GM12891 (cell line): ENCODE measurements at regions not wholly inside any gene's neighbourhood (a gene's known extent, or its start where the extent isn't known, plus 50 kb on each side); places are given as distances from the start of the nearest gene placed in this dataset.

ENCODE experiments used
- DNase-seq: peaks from one replicate; pipeline ENCODE4 v3.0.0; 2011; ENCODE audit warnings: low spot score; ENCODE audit not compliant: insufficient read length
- FAIRE-seq: peaks from 2 replicates; lab custom pipeline; 2011; peaks lifted over from hg19 to GRCh38; lab: Jason Lieb, UNC
- PAX5 ChIP-seq: IDR thresholded peaks from 2 replicates; pipeline ENCODE4 v1.6.1; 2011; ENCODE audit warnings: low read length, moderate library complexity, mild to moderate bottlenecking; ENCODE audit not compliant: insufficient read depth, severe bottlenecking
- POLR2A ChIP-seq: IDR thresholded peaks from 2 replicates; pipeline ENCODE4 v1.6.1; 2011; ENCODE audit warnings: low read depth, low read length, control low read depth
- POLR2AphosphoS5 ChIP-seq: IDR thresholded peaks from 2 replicates; pipeline ENCODE4 v1.6.1; 2011; ENCODE audit warnings: low read depth, low read length, control low read depth
- POU2F2 ChIP-seq: IDR thresholded peaks from 2 replicates; pipeline ENCODE4 v1.6.1; 2011; ENCODE audit warnings: low read depth, mild to moderate bottlenecking, control low read depth, low read length, moderate library complexity
- SPI1 ChIP-seq: IDR thresholded peaks from 2 replicates; pipeline ENCODE4 v1.6.1; 2011; ENCODE audit warnings: low read depth, low read length, control low read depth
- TAF1 ChIP-seq: IDR thresholded peaks from 2 replicates; pipeline ENCODE4 v1.6.1; 2011; ENCODE audit warnings: low read depth, low read length, control low read depth

GRCh38 chr4:24666316-24666715, 82.0 kb upstream of the DHX15 start:
- TF ChIP-seq SPI1 (no peak), TAF1 (no peak), POLR2AphosphoS5 (no peak), PAX5 (no peak), POU2F2 (no peak), POLR2A (no peak)

DNA sequence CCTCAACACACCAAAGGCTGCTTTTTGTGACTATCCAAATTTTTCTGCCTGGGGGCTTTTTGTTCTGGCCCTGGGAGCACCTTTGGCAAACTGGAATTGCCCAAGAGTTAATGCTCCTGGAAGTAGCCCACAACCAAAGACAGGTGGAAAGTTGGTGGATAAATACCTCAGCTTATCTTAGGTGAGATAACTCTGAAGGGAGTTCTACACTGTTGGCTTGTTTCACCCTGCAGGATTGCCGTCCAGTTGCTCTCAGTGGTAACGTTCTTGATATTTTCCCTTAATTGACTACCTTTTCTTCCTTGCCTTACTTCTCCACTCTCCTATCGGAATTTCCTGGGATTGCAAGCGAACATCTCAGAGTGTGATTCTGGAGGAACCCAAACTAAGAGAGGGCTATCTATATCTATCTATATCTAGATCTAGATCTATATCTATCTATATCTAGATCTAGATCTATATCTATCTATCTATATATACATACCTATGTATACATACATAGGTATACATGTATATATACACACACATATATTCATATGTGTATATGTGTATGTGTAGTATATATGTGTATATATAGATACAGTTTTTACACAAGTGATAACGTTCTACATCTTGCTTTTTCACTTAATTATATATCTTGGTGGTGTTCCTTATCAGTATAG, 82.6 kb upstream of the DHX15 start:
- no peak for TF ChIP-seq SPI1
- TF ChIP-seq TAF1 = no peak
- no peak for TF ChIP-seq POLR2AphosphoS5
- TF ChIP-seq PAX5 = no peak
- TF ChIP-seq POLR2A = no peak
- TF ChIP-seq POU2F2 = no peak
- no peak for FAIRE-seq
- DNase-seq = no peak

More at GRCh38 chr4:24666316-24666715, 82.0 kb upstream of the DHX15 start:
- FAIRE-seq = no peak
- DNase-seq = no peak

DNA sequence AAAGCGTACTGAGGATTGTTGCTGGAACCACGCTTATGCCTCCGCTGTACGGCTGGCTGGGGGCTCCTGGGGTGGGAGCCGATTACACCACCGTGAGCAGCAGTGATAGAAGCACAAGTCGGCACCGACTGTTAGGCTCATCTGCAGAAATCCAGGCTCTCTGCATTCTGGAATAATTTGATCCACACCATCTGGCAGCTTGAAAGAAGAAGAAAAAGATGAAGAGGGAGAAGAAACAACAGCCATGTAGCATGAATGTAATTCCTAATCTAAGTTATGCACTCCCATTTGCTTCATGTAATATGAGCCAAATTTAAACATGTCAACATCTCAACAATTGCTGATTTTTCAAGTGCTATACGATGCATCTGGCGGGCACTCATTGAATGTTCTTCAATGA, 84.6 kb upstream of the DHX15 start:
- no peak for TF ChIP-seq POLR2AphosphoS5
- no peak for TF ChIP-seq POU2F2
- TF ChIP-seq PAX5 = no peak
- no peak for TF ChIP-seq TAF1
- no peak for TF ChIP-seq SPI1
- no peak for TF ChIP-seq POLR2A
- FAIRE-seq (no peak), DNase-seq (no peak)

DNA sequence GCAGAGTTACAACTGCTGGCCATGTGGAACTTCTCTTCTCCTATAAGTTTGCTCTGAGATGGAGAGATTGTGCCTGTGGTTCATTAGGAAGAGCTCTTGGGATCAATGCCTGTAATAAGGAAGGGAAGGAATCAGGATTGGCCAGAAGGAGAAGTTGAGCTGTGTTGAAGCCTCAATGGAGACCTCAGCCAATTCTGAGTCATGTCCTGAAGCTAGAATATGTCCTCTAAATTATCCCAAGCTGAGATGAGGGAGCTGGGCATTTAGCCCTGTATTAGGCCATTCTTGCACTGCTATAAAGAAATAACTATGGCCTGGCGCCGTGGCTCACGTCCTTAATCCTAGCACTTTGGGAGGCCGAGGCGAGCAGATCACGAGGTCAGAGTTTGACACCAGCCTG, 85.4 kb upstream of the DHX15 start:
- TF ChIP-seq SPI1 (no peak), TAF1 (no peak), PAX5 (no peak), POLR2A (no peak), POU2F2 (no peak), POLR2AphosphoS5 (no peak)
- FAIRE-seq (no peak), DNase-seq (no peak)

GRCh38 chr4:24671849-24672248, 87.5 kb upstream of the DHX15 start:
- no peak for FAIRE-seq
- TF ChIP-seq POLR2AphosphoS5 (no peak), PAX5 (no peak), POU2F2 (no peak), SPI1 (0 out of 2 replicates have a peak, but pooled peaks have one; percentile 7)
- DNase-seq = no peak

DNA sequence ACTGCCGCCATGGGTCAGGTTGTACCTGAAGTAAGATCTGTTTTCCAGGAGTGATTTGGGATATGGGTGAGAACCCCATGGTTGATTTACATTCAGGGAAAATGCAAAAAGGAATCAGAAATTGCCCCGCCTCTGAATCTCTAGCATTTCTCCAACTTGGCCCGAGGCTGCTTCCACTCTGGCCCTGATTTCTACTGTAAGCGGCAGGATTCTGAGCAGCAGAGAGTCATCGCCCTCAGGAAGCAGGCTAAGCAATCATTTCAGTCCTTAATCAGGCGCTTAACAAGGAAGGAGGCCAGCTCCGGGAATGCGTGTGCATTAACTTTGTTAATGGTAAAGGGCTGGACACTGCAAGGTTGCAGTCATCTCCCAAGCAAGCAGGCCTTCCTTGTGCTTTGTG, 88.5 kb upstream of the DHX15 start:
- TF ChIP-seq TAF1 = no peak
- no peak for TF ChIP-seq POLR2AphosphoS5
- TF ChIP-seq SPI1 = no peak
- TF ChIP-seq POLR2A = no peak
- TF ChIP-seq POU2F2 = no peak
- no peak for DNase-seq
- no peak for FAIRE-seq

DNA sequence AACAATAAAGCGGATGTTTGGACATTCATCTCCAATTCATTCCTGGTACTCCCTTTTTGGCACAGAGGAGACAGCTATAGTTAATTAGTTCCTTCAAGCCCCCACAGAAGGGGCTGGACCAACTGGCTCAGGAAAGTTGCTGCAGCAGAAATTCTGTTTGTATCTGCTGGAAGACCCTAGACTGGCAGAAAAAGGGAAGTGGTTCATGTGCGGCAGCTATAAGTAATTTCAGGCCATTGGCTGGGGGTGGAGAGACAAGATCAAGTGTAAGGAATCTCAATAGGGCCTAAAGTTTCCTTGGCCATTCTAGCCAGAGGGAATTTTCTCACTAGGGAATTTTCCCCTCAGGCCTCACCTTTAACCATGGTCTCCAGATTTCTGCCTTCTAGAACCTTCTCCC, 89.9 kb upstream of the DHX15 start:
- DNase-seq = no peak
- TF ChIP-seq PAX5 = no peak
- no peak for TF ChIP-seq POLR2AphosphoS5
- TF ChIP-seq TAF1 = no peak
- no peak for TF ChIP-seq POLR2A
- peak; percentile 89 for TF ChIP-seq SPI1
- no peak for TF ChIP-seq POU2F2
- no peak for FAIRE-seq

- no peak for FAIRE-seq
- TF ChIP-seq POU2F2 (no peak), POLR2A (no peak), TAF1 (no peak)
- DNase-seq = no peak
These were observed 91.5 kb upstream of the DHX15 start for GRCh38 chr4:24675721-24676389.

GRCh38 chr4:24677909-24678308, 93.6 kb upstream of the DHX15 start:
- TF ChIP-seq TAF1 = no peak
- no peak for TF ChIP-seq POLR2A
- no peak for TF ChIP-seq POLR2AphosphoS5
- no peak for TF ChIP-seq SPI1
- TF ChIP-seq PAX5 = no peak

DNA sequence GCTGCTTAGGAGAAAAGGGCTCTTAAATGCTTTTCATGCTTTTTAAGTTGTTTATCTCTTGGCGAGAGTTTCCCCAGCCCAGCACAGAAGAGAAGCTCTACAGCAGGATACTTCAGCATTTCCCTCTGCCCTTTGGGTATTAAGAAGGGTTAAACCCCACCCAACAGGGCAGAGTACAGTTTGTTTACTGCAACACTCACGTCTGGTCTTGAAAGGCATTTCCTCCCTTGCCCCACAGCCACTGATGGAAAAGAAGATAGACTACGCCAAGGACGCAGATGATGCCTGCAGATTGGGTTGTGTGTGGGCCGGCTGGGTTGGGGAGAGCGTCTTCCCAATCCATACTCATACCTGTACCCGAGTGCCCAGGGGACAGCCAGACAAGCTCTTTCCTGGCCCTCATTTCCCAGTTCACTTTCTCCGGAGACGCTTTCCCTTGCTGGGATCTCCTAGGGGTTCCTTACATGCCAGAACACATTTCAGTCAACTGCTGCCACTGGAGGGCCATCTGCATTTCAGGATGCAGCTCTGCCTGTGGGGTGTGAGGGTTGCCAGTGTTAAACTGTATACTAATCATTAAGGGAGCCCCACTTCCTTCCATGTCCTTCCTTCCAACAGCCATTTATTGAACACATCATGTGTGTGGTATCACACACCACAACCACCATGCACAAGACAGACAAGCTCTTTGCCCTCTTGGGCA, 96.5 kb upstream of the DHX15 start:
- TF ChIP-seq PAX5 = no peak
- no peak for TF ChIP-seq SPI1
- TF ChIP-seq TAF1 = no peak
- no peak for TF ChIP-seq POLR2A
- TF ChIP-seq POLR2AphosphoS5 = no peak
- no peak for TF ChIP-seq POU2F2
- DNase-seq (no peak), FAIRE-seq (no peak)

More at GRCh38 chr4:24677909-24678308, 93.6 kb upstream of the DHX15 start:
- FAIRE-seq = no peak
- DNase-seq = no peak
